ENCODE measurements at regions not wholly inside any gene's neighbourhood (a gene's known extent, or its start where the extent isn't known, plus 50 kb on each side); places are given as distances from the start of the nearest gene placed in this dataset.

GRCh38 chr6:15090145-15090579, 155.7 kb upstream of the JARID2 start:
- DNase-seq (ENCODE audit: low read depth), result no peak

GRCh38 chr6:15090745-15091384, 155.0 kb upstream of the JARID2 start:
- H3K4me3 ChIP-seq (ENCODE audit: low read depth, low read length), result no peak overlapping the region
- no peak for DNase-seq (ENCODE audit: low read depth)
- TF ChIP-seq CTCF (conservative IDR thresholded peaks at IDR 0.05; ENCODE audit: low read depth, low read length), result no peak

More at GRCh38 chr6:15090145-15090579, 155.7 kb upstream of the JARID2 start:
- H3K4me3 ChIP-seq (ENCODE audit: low read depth, low read length), result no peak overlapping the region
- TF ChIP-seq CTCF (conservative IDR thresholded peaks at IDR 0.05; ENCODE audit: low read depth, low read length), result no peak

- TF ChIP-seq CTCF (conservative IDR thresholded peaks at IDR 0.05; ENCODE audit: low read depth, low read length), result no peak
- no peak for DNase-seq (ENCODE audit: low read depth)
- no peak overlapping the region for H3K4me3 ChIP-seq (ENCODE audit: low read depth, low read length)
Observed at GRCh38 chr6:15096894-15097837, 148.7 kb upstream of the JARID2 start.

GRCh38 chr6:15101130-15101529, 144.7 kb upstream of the JARID2 start:
- no peak for DNase-seq (ENCODE audit: low read depth)
- TF ChIP-seq CTCF (conservative IDR thresholded peaks at IDR 0.05; ENCODE audit: low read depth, low read length), result no peak

GRCh38 chr6:15102241-15102640, 143.6 kb upstream of the JARID2 start:
- no peak for DNase-seq (ENCODE audit: low read depth)
- no peak for TF ChIP-seq CTCF (conservative IDR thresholded peaks at IDR 0.05; ENCODE audit: low read depth, low read length)

More at GRCh38 chr6:15101130-15101529, 144.7 kb upstream of the JARID2 start:
- H3K4me3 ChIP-seq (ENCODE audit: low read depth, low read length), result no peak overlapping the region

GRCh38 chr6:15106958-15107643, 138.8 kb upstream of the JARID2 start:
- no peak overlapping the region for H3K4me3 ChIP-seq (ENCODE audit: low read depth, low read length)
- DNase-seq (ENCODE audit: low read depth), result no peak
- TF ChIP-seq CTCF (conservative IDR thresholded peaks at IDR 0.05; ENCODE audit: low read depth, low read length), result no peak

More at GRCh38 chr6:15102241-15102640, 143.6 kb upstream of the JARID2 start:
- H3K4me3 ChIP-seq (ENCODE audit: low read depth, low read length), result no peak overlapping the region

Measured in epithelial cell of proximal tubule (primary cell).